IPS-15b (cell line): ENCODE measurements at regions not wholly inside any gene's neighbourhood (a gene's known extent, or its start where the extent isn't known, plus 50 kb on each side); places are given as distances from the start of the nearest gene placed in this dataset.

Source experiments
- H3K27me3 ChIP-seq: one replicate; pipeline ENCODE4 v1.6.1; 2013; ENCODE audit warnings: low read length; ENCODE audit not compliant: control insufficient read depth, insufficient read depth
- H3K36me3 ChIP-seq: one replicate; pipeline ENCODE4 v1.6.1; 2013; ENCODE audit warnings: low read length; ENCODE audit not compliant: control insufficient read depth, insufficient read depth
- H3K4me1 ChIP-seq: one replicate; pipeline ENCODE4 v1.6.1; 2013; ENCODE audit warnings: mild to moderate bottlenecking, low read length; ENCODE audit not compliant: control insufficient read depth, insufficient read depth
- H3K4me3 ChIP-seq: one replicate; pipeline ENCODE4 v1.5.1; 2013; ENCODE audit warnings: low read depth, low read length
- H3K9ac ChIP-seq: one replicate; pipeline ENCODE4 v1.6.1; 2013; ENCODE audit warnings: low read depth, mild to moderate bottlenecking, low read length
- H3K9me3 ChIP-seq: one replicate; pipeline ENCODE4 v1.6.1; 2013; ENCODE audit warnings: mild to moderate bottlenecking, low read length; ENCODE audit not compliant: control insufficient read depth, insufficient read depth

DNA sequence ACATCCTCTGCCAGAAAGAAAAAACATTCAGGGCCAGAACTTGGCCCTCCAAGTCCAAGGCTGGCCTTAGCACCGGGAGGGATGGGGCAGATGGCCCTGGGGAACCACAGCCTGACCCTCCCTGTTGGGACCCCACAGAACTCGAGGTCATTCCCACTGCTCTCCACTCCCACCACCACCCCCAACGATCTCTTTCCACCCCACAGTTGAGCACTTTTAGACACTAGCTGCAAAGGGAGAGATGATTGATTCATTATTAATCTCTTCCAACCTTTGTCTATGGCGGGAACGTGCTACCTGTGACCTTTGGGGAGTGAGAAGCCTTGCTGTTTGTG, 869.7 kb downstream of the BRD1 start:
- Histone ChIP-seq H3K4me3 (no peak overlapping the region), H3K9me3 (no peaks in the 10 kb centered on the region), H3K4me1 (peaks cover under 1% of the 10 kb centered on the region), H3K27me3 (no peaks in the 10 kb centered on the region), H3K36me3 (no peaks in the 10 kb centered on the region), H3K9ac (no peak overlapping the region)

DNA sequence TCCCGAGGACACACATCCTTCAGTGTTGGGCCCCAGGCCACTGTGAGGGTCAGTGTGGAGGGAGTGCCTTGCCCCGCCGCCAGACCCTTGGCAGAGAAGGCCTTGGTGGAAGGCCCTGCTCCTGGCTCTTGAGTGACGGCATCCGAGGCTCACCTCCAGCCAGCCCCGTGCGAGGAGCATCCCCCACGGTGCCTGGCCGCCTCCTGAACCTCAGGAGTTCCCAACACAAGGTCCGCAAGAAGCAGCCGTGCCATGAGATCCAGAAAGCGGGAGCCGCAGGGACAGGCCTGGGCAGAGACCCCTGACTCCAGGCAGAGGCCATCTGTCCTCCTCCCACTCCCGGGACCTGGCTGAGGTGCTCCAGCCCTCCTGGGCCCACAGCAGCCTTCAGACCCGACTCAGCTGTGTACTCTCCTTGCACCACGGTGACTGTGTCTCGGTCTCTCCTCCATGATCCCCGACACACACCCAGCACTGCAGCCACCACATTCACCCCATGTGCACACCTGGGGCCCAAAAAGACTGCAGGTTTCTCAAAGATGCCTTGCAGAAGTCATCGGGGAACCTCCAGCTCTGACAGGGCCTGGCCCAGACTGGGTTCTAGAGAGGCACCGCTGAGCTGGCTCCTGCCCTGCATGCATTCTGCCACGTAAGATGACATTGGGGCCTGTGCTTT, 870.2 kb downstream of the BRD1 start:
- no peak overlapping the region for H3K4me3 ChIP-seq
- H3K36me3 ChIP-seq, result no peaks in the 10 kb centered on the region
- H3K4me1 ChIP-seq, result no peaks in the 10 kb centered on the region
- H3K9ac ChIP-seq, result no peak overlapping the region
- H3K9me3 ChIP-seq, result no peaks in the 10 kb centered on the region
- H3K27me3 ChIP-seq, result no peaks in the 10 kb centered on the region

DNA sequence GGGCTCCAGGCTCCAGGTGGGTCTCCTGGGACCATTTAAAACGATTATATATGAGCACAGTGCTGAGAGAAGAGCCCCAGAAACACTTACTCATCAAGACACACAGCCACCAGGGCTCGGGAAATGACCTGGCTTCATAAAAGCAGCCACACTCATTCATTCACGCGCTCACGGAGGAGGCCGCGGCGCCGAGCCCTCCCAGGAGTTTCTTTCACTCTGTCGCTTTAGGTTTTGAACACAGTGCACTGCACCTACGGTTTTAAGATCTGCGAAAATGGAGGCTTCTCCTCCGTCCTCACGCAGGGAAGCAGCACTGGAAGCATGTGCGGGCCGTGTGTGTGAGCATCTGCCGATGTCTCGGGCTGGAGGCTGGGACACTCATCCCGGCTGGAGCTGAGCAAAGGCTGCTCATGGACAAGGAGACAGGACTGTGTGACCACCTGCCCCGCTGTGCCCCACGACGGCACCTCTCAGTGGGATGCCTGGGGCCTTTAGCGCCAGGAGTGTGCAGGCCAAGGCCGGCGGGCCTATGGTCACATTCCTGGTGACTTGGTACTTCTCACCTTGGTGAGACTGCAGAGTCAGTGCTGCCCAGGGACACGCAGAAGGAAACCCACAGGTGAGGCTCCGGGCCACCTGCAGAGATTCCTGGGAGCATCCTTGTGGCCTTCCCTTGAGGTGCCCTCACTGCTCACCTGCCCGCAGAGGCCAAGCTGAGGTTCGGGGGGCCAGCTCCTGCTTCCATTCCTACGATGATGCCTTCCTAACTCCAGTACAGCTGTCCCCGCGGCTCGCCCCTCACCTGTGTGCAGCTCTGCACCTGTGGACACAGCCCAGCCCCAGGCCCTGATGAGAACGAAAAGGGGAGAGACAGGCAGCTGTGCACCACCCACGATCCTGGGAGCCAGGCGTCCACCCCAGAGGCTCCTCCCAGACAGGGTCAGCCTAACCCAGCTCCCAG, 872.0 kb downstream of the BRD1 start:
- Histone ChIP-seq H3K36me3 (no peaks in the 10 kb centered on the region), H3K27me3 (no peaks in the 10 kb centered on the region), H3K4me3 (no peak overlapping the region), H3K9ac (no peak overlapping the region), H3K9me3 (no peaks in the 10 kb centered on the region), H3K4me1 (no peaks in the 10 kb centered on the region)

- H3K9me3 ChIP-seq, result no peaks in the 10 kb centered on the region
- no peaks in the 10 kb centered on the region for H3K4me1 ChIP-seq
- no peaks in the 10 kb centered on the region for H3K27me3 ChIP-seq
- no peak overlapping the region for H3K4me3 ChIP-seq
- no peak overlapping the region for H3K9ac ChIP-seq
- H3K36me3 ChIP-seq, result no peaks in the 10 kb centered on the region
These were observed 872.8 kb downstream of the BRD1 start for GRCh38 chr22:48954781-48955311.

GRCh38 chr22:48953830-48954229, 873.8 kb downstream of the BRD1 start:
- no peaks in the 10 kb centered on the region for H3K27me3 ChIP-seq

DNA sequence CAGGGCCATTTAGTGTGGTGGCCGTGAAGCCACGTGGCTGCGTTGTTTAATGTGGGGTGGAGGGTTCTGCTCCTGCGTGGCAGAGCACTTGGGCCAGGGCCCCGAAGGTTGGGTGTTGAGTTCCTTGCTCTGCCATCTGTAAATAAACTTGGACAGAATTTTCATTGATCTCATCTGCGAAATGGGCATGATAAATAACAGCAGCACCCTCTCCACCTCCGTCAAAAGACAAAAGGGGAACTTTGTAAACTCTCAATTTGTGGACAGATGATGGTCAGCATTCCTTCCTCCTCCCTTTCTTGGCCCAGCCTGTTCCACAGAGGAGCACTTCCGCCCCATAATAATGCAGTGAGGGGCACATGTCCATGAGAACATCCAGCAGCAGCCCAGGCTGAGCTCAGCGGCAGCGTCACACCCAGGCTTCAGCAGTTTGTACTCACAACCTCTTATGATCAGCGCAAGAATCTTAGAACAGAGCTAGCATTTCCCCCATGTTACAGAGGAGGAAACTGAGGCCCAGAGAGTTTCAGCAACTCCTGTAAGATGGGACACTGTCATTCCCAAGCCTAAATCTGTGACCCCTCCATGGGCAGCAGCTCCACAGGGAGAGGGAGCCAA, 874.5 kb downstream of the BRD1 start:
- H3K36me3 ChIP-seq, result no peaks in the 10 kb centered on the region
- no peak overlapping the region for H3K9ac ChIP-seq
- H3K27me3 ChIP-seq, result no peaks in the 10 kb centered on the region
- no peaks in the 10 kb centered on the region for H3K9me3 ChIP-seq
- H3K4me3 ChIP-seq, result no peak overlapping the region
- H3K4me1 ChIP-seq, result no peaks in the 10 kb centered on the region

More at GRCh38 chr22:48953830-48954229, 873.8 kb downstream of the BRD1 start:
- H3K36me3 ChIP-seq, result no peaks in the 10 kb centered on the region
- H3K4me3 ChIP-seq, result no peak overlapping the region
- H3K9ac ChIP-seq, result no peak overlapping the region
- H3K9me3 ChIP-seq, result no peaks in the 10 kb centered on the region
- H3K4me1 ChIP-seq, result no peaks in the 10 kb centered on the region

DNA sequence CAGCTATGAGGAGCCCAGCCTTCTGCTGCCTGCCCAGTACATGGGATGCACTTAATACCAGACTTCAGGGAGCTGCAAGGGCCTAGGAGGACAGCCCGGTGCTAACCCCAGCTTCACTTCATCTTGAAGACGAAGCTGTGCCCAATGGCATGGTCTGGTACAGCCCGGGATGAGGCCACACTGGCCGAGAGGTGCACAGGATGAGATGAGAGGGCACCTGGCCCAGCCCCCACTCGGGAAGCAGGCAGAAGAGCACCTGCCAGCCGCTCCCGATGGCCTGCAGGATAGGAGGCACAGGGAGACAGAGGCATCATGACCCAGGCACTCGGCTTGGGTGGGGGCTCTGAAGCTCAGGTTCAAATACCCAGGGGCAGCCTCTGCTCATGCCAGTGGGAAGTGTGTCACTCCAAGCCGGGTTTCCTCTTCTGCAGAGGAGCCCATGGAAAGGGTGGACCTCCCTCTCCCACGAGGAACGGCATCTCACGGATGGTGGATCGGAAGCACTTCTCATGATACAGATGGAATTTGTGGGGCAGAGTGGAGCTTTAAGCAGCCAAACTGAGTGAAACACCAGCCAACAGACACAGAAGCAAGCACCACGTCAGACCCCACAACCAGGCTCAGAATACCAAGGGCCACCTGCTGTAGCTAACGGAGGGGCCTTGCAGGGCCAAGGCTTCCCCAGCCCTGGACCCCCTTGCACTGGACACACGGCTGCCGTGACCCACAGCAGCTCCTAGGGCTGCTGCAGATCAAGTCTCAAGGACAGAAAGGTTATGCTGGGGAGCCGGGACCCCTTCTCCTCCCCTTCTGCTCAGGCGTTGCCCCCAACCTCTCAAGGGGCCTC, 875.2 kb downstream of the BRD1 start:
- Histone ChIP-seq H3K4me3 (no peak overlapping the region), H3K4me1 (no peaks in the 10 kb centered on the region), H3K9me3 (no peaks in the 10 kb centered on the region), H3K27me3 (no peaks in the 10 kb centered on the region), H3K36me3 (no peaks in the 10 kb centered on the region), H3K9ac (no peak overlapping the region)

- H3K27me3 ChIP-seq, result no peaks in the 10 kb centered on the region
- no peak overlapping the region for H3K9ac ChIP-seq
- H3K4me3 ChIP-seq, result no peak overlapping the region
- no peaks in the 10 kb centered on the region for H3K9me3 ChIP-seq
- H3K4me1 ChIP-seq, result no peaks in the 10 kb centered on the region
- H3K36me3 ChIP-seq, result no peaks in the 10 kb centered on the region
These were observed 875.8 kb downstream of the BRD1 start for GRCh38 chr22:48951836-48952235.

GRCh38 chr22:48950151-48950915, 877.3 kb downstream of the BRD1 start:
- no peak overlapping the region for H3K9ac ChIP-seq
- H3K4me1 ChIP-seq, result no peaks in the 10 kb centered on the region
- no peak overlapping the region for H3K4me3 ChIP-seq
- no peaks in the 10 kb centered on the region for H3K9me3 ChIP-seq
- H3K36me3 ChIP-seq, result no peaks in the 10 kb centered on the region
- H3K27me3 ChIP-seq, result no peaks in the 10 kb centered on the region

DNA sequence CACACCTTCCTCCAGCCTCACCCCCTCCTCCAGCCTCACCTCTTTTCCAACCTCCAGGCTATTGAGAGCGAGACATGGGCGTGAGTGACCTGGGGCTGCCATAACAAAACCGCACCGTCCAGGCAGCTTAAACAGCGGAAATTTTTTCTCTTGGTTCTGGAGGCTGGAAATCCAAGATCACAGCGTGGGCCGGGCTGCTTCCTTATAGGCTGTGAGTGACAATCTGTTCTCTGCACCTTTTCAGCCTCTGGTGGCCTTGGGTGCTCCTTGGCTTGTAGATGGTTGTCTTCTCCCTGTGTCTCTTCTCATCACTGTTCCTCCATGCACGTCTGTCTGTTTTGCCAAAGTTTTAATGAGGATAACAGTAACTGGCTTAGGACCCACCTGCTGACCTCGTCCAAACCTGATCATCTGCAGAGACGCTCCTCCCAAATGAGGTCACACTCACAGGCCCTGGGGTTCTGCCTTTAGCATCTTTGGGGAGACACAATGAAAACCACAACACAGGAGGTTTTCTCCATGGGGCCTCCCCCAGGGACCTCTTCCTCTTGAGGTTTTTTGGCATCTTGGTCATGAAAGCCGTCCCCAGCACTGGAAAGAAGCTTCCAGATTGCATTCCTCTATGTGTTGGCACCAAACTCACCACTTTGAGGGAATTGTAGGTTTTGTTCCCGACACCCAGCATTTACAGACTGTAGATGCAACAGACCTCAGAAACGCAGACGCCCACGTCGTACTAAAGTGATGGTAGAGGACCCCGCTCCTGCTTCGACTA, 878.1 kb downstream of the BRD1 start:
- H3K36me3 ChIP-seq, result no peaks in the 10 kb centered on the region
- H3K4me1 ChIP-seq, result no peaks in the 10 kb centered on the region
- H3K9me3 ChIP-seq, result no peaks in the 10 kb centered on the region
- H3K27me3 ChIP-seq, result no peaks in the 10 kb centered on the region
- no peak overlapping the region for H3K9ac ChIP-seq
- no peak overlapping the region for H3K4me3 ChIP-seq
